ENCODE measurements at regions not wholly inside any gene's neighbourhood (a gene's known extent, or its start where the extent isn't known, plus 50 kb on each side); places are given as distances from the start of the nearest gene placed in this dataset.

DNA sequence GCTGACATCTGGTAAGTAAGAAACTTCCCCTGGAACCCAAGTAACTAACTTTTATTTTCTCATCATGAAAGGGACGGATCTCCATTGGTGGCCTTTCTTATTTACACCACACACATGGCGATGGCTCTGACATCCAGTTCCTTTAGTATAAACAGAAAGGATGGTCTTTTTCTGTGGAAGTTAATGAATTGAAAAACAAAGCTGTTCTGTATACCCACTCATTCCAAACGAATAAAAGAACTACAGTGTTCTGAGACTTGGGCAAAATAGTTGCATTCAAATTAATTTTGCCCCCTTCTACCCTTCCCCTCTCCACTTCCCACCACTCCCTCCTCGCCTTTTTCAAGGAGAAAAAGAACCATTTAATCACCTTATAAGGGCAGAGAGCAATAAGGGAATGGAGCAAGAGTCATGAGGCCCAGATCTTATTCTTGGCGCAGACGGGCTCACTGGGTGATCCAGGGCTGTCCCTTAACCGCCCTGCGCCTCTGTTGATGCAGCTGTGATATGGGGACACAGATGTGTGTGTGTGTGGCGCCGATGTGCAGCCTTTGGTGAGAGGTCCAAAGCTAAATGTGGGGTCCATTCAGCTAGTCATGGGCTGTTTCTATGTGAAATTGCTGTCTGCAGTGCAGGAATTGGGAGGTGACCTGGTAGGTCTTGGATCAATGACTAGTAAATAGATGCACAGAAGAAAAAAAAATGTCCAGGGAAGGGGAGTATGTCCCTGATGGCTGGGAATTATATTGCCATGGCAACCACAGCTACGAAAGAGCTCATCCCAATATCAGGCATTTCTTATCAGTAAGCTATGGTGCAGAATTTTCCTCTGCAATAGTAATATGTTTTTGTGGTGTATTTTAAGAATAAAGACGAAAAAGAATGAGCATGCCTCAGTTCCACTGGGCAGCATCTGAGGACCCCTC is 141.5 kb upstream of the ERCC6L2 start:
- TF ChIP-seq, protein P1, sequence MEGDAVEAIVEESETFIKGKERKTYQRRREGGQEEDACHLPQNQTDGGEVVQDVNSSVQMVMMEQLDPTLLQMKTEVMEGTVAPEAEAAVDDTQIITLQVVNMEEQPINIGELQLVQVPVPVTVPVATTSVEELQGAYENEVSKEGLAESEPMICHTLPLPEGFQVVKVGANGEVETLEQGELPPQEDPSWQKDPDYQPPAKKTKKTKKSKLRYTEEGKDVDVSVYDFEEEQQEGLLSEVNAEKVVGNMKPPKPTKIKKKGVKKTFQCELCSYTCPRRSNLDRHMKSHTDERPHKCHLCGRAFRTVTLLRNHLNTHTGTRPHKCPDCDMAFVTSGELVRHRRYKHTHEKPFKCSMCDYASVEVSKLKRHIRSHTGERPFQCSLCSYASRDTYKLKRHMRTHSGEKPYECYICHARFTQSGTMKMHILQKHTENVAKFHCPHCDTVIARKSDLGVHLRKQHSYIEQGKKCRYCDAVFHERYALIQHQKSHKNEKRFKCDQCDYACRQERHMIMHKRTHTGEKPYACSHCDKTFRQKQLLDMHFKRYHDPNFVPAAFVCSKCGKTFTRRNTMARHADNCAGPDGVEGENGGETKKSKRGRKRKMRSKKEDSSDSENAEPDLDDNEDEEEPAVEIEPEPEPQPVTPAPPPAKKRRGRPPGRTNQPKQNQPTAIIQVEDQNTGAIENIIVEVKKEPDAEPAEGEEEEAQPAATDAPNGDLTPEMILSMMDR (IDR thresholded peaks at IDR 0.05 in 2 of 3, conservative IDR thresholded peaks at IDR 0.05 in 1 of 3; ENCODE audit: control insufficient read depth in 2 of 3, extremely low read depth in 1 of 3, insufficient read depth in 1 of 3, low read depth in 3 of 3, low read length in 3 of 3): no peak
- no peak for TF ChIP-seq BHLHE40 (IDR thresholded peaks at IDR 0.05; ENCODE audit: borderline replicate concordance in 1 of 2, low read depth in 2 of 2, low read length in 1 of 2)
- TF ChIP-seq CHD1 (IDR thresholded peaks at IDR 0.05; ENCODE audit: low read depth, low read length): no peak
- TF ChIP-seq IKZF2 (IDR thresholded peaks at IDR 0.05): no peak
- TF ChIP-seq EP300 (IDR thresholded peaks at IDR 0.05; ENCODE audit: borderline replicate concordance in 1 of 2, control insufficient read depth in 1 of 2, low read depth in 2 of 2, low read length in 2 of 2): no peak
- no peak for TF ChIP-seq PML (IDR thresholded peaks at IDR 0.05; ENCODE audit: low read length)
- TF ChIP-seq, protein P2, sequence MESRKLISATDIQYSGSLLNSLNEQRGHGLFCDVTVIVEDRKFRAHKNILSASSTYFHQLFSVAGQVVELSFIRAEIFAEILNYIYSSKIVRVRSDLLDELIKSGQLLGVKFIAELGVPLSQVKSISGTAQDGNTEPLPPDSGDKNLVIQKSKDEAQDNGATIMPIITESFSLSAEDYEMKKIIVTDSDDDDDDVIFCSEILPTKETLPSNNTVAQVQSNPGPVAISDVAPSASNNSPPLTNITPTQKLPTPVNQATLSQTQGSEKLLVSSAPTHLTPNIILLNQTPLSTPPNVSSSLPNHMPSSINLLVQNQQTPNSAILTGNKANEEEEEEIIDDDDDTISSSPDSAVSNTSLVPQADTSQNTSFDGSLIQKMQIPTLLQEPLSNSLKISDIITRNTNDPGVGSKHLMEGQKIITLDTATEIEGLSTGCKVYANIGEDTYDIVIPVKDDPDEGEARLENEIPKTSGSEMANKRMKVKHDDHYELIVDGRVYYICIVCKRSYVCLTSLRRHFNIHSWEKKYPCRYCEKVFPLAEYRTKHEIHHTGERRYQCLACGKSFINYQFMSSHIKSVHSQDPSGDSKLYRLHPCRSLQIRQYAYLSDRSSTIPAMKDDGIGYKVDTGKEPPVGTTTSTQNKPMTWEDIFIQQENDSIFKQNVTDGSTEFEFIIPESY (IDR thresholded peaks at IDR 0.05): no peak
- TF ChIP-seq SIN3A (IDR thresholded peaks at IDR 0.05; ENCODE audit: low read depth, low read length): no peak
- no peak for TF ChIP-seq ZZZ3 (IDR thresholded peaks at IDR 0.05; ENCODE audit: control insufficient read depth, insufficient read length, low read depth)
- TF ChIP-seq, protein P3, sequence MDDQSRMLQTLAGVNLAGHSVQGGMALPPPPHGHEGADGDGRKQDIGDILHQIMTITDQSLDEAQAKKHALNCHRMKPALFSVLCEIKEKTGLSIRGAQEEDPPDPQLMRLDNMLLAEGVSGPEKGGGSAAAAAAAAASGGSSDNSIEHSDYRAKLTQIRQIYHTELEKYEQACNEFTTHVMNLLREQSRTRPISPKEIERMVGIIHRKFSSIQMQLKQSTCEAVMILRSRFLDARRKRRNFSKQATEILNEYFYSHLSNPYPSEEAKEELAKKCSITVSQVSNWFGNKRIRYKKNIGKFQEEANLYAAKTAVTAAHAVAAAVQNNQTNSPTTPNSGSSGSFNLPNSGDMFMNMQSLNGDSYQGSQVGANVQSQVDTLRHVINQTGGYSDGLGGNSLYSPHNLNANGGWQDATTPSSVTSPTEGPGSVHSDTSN (IDR thresholded peaks at IDR 0.05; ENCODE audit: insufficient replicate concordance, low read depth, low read length): no peak
